SKM-1 treated with dmso at 0.1 percent for 144 hours (cell line): ENCODE measurements at regions not wholly inside any gene's neighbourhood (a gene's known extent, or its start where the extent isn't known, plus 50 kb on each side); places are given as distances from the start of the nearest gene placed in this dataset.
"Not testable (repeated sequence)": the region's sequence is repeated elsewhere in the genome, so short reads cannot be mapped to it uniquely, and the experiment has no call there.

Source experiments
- DNase-seq: peaks from one replicate; lab custom pipeline; 2025; ENCODE audit not compliant: unreplicated experiment; lab: John Stamatoyannopoulos, UW

- no peak for DNase-seq
Measured at GRCh38 chr5:167296066-167296465, 995.4 kb upstream of the WWC1 start.

- no peak for DNase-seq
Measured at GRCh38 chr5:167296661-167297060, 994.8 kb upstream of the WWC1 start.

DNA sequence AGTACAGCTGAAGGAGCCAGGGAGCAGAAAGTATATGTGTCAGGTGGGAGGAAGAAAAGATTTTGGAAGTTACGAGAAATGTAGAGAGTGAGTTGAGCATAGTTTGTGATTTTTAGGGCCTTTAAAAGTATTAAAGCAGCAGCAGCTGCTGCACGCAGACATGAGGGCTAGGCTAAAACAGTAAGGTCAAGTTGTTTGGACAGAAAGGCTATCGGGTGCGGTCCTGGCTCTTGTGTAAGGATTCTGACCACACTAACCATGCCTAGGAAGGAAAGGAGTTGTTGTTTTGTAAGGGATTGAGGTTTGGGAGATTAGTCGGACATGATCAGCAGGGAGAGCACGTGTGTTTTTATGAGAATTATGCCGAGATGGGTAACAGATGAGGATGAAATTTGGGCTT lies 991.6 kb upstream of the WWC1 start:
- DNase-seq = not testable (repeated sequence)

DNA sequence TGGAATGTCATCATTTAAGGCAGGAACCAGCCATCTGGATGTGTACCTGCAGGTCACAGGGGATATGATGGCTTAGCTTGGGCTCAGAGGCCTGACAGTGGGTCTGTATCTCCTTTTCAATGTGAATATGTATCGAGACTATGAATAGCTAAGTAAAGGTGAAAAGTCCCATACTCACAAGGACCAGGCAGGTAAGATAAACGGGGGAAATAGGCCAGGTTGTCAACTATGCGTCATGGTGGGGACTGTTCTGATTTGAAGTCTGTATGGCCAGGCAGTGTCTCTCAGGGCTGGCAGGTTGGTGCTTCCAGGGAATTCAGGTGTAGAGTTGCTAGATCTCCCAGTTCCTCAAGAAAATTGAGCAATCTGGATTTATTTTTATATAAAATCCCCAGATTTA lies 987.9 kb upstream of the WWC1 start:
- no peak for DNase-seq

GRCh38 chr5:167304834-167305469 lies 986.5 kb upstream of the WWC1 start:
- DNase-seq = no peak

- DNase-seq = no peak
Measured at GRCh38 chr5:167305591-167306213, 985.7 kb upstream of the WWC1 start.

DNA sequence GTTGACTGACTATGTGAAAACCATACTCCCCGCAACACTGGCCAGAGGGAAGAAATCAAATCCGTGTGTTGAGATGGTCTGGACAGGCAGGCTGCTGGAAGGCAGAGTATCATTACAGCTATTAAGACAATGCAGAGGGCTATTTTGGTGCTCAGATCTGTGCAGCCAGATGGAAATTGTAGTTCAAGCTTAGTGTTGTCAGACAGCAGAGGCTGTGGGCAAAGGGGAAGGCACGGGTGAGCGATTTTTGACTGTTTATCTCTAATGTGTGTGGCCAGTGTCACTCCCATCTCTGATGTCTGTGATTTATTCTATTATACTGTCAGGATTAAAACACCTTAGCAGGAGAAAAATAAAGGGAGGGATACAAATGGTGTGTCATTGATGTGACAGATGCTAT lies 984.4 kb upstream of the WWC1 start:
- no peak for DNase-seq

GRCh38 chr5:167308466-167308865 lies 983.0 kb upstream of the WWC1 start:
- no peak for DNase-seq

- no peak for DNase-seq
Measured at GRCh38 chr5:167309941-167310517, 981.4 kb upstream of the WWC1 start.

- no peak for DNase-seq
Measured at GRCh38 chr5:167311340-167311739, 980.1 kb upstream of the WWC1 start.

GRCh38 chr5:167312225-167312624 lies 979.2 kb upstream of the WWC1 start:
- no peak for DNase-seq

GRCh38 chr5:167315762-167316161 lies 975.7 kb upstream of the WWC1 start:
- DNase-seq = no peak

DNA sequence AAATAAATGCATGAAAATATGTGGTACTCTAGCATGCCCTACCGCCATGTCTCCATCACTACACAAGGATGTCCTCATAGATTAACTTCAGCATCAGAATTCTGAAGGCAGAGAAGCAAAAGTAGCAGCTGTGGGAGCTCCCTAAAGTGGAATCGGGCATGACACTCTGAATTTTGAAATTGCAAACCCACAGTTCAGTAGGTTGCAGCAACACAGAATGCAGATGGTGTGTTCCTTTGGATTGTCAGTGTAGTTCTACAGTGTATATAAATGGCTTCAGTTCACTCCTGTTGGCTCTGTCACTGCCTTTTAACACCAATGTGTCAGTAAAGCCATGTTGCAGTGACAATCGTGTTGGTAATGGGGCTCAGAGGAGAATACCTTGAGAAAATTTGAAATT lies 973.6 kb upstream of the WWC1 start:
- DNase-seq = no peak

DNA sequence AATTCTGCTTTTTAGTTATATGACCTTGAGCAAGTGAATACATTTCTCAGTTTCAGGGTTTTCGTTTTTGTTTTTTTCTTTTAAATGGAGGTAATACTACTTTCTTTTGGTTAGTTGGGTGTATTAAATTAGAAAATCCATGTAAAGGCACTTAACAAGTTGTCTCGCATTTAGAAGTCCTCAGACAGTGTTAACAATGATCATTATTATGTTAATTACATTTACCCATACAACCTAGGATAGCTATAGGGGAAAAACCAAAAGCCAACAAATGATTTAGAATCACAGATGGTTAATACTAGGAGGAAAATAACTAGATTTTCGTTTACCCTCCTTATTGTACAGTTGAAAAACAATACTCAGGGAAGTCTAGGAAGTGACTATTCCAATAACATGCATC lies 972.2 kb upstream of the WWC1 start:
- DNase-seq = no peak

DNA sequence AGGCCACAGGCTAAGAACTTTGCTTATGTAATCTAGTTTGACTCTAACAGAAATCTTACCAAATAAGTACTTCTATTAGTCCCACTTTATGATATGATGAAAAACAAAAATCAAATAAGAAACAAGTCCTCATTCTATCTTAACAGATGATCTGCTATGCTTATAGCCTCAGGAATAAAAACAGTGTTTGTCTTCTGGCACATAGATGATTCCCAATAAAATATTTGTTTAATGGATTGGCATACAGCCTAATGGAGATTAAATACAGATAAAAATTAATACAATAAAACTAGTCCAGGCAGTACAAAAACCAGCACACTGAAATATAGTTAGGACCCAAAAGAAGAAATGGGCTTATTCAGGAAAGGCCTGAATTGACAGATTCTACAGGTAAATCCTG lies 971.4 kb upstream of the WWC1 start:
- no peak for DNase-seq

DNA sequence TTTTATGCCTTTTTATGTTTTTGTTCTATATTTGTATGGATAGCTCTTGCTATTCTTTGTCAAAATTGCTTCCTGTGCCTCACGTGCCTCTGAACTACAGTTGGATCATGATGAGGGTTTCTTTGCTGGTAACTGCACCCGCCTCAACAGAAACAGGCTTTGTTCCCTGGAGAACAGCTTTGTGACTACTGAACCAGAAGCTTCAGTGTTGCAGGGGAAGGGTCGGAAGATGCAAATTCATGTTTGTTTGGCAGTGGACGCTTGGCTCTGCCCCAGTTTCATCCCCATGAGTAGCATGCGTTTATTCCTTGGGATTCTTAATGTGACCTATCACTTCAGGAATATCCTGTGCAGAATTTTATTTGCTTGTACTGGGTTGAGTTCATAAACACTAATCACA lies 959.1 kb upstream of the WWC1 start:
- no peak for DNase-seq

DNA sequence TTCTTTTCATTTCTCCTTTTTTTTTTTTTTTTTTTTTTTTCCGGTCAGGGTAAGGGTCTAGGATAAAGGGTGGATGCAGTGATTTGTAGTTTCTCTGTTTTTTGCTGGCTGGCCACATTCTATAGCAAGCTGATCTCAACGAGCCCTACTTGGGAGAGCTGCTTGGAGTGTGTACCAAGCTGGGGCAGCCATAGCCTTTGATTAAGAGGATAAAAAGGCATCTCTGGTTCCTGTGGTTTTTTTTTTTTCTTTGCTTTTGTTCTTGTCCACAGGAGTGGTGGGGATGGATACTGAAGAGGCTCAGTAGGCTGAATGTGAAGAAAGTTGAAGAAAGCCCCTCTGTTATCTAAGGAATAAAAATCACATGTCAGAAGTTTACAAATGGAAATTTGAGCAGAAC lies 955.3 kb upstream of the WWC1 start:
- no peak for DNase-seq

DNA sequence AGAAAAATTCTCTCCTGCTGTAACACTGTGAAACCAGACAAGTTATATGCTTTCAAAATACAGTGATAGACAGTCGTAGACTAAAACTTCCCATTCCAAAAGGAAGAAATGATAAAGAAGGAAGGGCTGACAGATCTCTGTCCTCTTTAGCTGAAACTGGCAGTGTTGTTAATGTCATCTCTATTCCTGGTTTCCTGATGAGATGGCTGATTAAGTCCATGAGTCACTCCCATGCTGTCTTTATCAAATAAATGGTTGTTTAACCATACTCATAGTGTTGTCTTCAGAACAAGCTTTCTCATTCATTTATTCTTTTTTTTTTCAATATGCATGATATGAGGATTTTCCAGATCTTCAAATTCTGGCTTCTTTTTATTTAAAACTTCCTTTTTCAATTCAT lies 952.2 kb upstream of the WWC1 start:
- DNase-seq = no peak

- no peak for DNase-seq
Measured at GRCh38 chr5:167346461-167346860, 945.0 kb upstream of the WWC1 start.

DNA sequence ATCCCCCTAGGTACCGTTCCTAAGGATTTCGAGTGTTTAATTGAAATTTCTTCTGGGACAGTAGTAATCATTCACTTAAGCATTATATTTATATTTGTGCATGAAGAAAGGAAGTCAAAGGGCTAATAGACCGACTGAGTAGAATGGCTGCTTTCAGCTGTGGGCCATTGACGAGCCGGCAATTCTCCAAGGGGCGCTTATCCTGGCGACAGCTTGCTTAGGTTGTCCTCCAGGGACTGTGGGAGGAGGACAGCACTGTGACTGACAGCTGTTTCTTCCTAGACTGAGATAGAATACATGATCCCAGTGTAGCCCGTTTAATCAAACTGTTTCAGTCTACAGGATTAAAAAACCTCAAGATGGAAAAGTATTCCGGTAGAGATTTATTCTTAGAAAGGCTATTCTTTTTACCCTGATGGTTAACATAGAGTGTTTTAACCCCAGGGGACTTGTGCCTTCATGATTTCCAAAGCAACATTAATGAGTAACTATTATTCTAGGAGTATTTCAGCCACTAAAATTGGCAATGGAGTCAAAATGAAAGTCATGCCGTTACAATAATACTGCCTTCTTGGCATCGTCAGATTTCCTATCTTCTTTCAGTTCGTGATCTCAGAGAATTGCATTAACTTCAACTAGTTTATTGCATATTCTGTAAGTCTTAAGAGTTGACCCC lies 943.1 kb upstream of the WWC1 start:
- DNase-seq = no peak

DNA sequence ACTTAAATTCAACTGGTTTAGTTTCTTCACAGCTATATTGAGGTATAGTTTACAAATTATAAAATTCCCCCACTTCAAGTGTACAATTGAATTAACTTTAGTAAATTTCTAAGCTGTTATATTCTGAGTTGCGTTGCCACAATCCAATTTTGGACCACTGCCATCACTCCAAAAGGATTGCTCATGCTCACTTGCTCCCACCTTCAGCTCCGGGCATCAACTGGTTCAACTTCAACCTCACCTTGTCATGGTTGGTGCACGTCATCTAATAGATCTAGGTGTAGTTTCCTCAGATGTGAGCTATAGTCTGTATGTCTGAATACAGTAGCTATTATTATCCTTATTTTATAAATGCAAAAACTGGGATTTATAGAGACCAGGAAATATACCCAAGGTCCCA lies 942.5 kb upstream of the WWC1 start:
- no peak for DNase-seq

- DNase-seq = no peak
Measured at GRCh38 chr5:167351316-167351715, 940.1 kb upstream of the WWC1 start.
